NCI-H2029 treated with DMSO at 0.1 percent for 48 hours (cell line): ENCODE measurements at regions not wholly inside any gene's neighbourhood (a gene's known extent, or its start where the extent isn't known, plus 50 kb on each side); places are given as distances from the start of the nearest gene placed in this dataset.
"Not testable (repeated sequence)": the region's sequence is repeated elsewhere in the genome, so short reads cannot be mapped to it uniquely, and the experiment has no call there.

Experiments
- DNase-seq: peaks from one replicate; lab custom pipeline; 2025; lab: John Stamatoyannopoulos, UW

DNA sequence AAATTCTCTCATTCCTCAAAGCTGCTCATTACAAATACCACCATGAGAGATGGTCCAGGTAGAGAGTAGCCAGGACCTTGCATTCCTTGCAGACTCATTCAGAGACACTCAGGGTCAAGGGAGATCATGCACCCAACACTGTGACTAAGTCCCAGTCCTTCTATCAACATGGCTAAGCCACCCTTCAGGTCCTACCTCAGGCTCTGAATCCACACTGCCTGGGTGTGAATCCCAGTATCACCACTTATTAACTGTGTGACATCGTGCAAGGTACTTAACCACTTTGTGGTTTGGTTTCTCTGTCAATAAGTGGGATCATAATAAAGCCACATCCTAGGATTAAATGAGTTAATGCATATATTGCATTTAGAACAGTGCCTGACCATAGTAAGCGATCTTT is 124.1 kb upstream of the NEIL3 start:
- no peak for DNase-seq

- no peak for DNase-seq
These were observed 122.3 kb upstream of the NEIL3 start for GRCh38 chr4:177187371-177187770.

DNA sequence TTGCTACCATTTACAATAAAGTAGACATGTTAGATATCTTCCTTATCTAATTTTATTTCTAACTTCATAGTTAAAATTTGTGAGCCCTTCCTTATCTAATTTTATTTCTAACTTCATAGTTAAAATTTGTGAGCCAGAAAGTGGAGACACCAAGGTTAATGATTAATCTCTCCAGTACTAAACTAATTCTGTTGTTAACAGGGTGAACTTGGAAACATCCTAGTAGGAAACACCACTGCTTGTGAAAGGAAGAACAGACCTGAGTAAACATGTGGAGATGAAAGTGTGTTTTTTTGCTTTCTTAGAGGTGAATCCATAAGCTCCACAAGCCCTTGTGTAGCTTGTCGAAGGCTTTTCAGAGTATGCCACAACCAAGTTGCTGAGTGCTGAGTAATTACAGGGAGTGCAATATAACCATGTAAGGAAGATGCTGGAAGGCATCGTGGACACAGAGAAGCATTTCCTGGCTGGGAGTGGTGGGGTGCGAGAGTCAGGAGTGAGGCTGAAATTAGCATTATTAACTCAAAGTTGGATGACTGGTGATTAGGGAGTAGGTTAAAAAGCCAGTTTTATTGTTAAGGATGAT is 118.6 kb upstream of the NEIL3 start:
- no peak for DNase-seq

DNA sequence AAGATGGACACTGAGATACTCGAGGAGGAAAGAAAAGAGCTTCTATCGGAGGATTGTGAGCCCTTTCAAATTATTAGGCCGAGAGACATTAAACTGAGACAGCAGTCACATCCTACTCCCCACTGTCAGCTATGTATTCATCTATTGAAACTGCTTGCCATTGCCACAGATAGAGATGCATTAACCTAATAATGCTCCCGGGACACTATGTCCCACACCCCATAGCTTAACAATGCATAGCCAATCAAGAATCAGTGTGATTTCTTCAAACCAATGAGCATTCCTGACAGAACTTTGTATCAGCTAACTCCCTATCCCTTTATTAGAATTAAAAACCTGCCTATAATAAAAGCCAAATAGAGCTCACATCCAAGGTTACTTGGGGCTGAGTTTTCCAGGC is 118.1 kb upstream of the NEIL3 start:
- no peak for DNase-seq

- no peak for DNase-seq
These were observed 117.7 kb upstream of the NEIL3 start for GRCh38 chr4:177191991-177192390.

DNA sequence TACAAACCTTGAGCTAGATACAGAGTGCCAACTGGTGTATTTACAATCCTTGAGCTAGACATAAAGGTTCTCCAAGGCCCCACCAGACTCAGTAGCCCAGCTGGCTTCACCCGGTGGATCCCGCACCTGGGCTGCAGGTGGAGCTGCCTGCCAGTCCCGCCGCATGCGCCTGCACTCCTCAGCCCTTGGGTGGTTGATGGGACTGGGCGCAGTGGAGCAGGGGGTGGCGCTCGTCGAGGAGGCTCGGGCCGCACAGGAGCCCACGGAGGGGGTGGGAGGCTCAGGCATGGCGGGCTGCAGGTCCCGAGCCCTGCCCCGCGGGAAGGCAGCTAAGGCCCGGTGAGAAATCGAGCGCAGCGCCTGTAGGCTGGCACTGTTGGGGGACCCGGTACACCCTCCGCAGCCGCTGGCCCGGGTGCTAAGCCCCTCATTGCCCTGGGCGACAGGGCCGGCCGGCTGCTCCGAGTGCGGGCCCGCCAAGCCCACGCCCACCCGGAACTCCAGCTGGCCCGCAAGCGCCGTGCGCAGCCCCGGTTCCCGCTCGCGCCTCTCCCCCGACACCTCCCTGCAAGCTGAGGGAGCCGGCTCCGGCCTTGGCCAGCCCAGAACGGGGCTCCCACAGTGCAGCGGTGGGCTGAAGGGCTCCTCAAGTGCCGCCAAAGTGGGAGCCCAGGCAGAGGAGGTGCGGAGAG is 116.5 kb upstream of the NEIL3 start:
- DNase-seq: not testable (repeated sequence)

- no peak for DNase-seq
These were observed 114.8 kb upstream of the NEIL3 start for GRCh38 chr4:177194906-177195305.

DNA sequence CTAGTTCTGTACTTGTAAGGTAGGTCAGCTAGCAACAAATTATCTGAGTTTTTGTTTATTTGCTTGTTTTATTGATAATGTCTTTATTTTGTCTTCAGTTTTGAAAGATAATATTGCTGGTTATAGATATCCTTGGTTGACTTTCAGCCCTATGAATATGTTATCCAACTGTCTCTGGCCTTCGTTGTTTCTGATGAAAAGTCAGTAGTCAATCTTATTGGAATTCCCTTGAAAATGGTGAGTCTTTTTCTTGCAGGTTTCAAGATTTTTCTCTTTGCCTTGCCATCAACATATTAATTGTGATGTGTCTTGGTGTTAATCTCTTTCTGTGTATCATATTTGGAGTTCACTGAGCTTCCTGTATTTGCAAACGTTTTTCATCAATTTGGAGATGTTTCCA is 113.1 kb upstream of the NEIL3 start:
- no peak for DNase-seq

DNA sequence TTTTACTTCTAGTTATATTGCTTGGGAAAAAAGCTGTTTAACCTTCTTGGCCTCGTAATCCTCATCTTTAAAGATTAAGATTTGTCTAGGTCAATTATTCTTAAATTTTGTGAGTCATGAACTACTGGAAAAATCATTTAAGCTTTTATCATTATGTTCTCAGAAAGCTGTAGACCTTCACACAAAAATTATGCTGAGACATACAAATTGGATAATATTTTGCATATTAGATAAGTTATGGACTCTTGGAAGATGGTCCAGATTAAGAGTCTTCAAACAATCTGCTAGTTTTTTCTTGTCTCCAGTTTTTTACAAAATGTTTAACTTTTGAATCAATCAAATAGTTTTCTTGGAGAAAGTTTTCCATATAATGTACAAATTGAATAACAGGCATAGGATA is 108.1 kb upstream of the NEIL3 start:
- no peak for DNase-seq

DNA sequence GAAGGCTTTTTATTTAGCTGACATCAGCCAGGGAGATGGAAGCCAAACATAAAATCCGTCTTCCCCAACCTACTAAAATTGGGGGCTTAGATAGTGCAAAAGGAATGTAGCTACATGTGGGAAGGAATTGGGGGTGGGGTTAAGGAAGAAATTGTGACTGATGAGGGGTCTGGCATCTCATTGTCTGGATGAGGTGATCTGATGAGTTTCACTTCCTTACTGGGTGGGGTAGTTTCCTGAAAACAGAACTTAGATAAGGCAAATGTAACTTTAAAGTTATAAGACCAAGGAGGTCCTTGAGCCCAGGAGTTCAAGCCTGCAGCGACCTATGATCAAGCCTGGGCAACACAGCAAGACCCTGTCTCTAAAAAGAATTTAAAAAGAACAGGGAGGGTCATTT is 105.5 kb upstream of the NEIL3 start:
- DNase-seq: no peak

- DNase-seq: no peak
These were observed 94.7 kb upstream of the NEIL3 start for GRCh38 chr4:177214935-177215334.

DNA sequence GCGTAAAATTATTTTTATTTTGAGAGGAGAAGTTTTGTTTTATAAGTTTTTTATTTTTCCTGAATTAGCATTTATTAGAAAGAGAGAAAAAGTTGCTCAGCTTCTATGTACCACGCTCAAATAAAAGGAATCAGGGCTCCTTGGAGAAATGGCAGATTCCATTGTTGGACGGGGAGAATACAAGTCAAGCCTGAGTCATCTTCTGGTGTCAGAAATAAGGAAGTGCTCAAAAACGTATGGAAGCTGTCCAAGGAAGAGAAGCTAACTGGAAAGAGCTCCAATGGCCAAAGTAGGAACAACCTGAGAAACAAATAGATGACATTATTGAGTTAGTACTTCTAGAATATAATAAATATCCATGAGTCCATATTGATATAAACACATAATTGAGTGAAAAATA is 89.3 kb upstream of the NEIL3 start:
- DNase-seq: no peak

GRCh38 chr4:177222781-177223180 is 86.9 kb upstream of the NEIL3 start:
- no peak for DNase-seq

GRCh38 chr4:177225605-177226004 is 84.1 kb upstream of the NEIL3 start:
- DNase-seq: no peak

GRCh38 chr4:177227636-177228035 is 82.0 kb upstream of the NEIL3 start:
- DNase-seq: no peak

- DNase-seq: no peak
These were observed 81.1 kb upstream of the NEIL3 start for GRCh38 chr4:177228599-177228998.

- DNase-seq: no peak
These were observed 80.3 kb upstream of the NEIL3 start for GRCh38 chr4:177229331-177229730.

GRCh38 chr4:177232473-177232872 is 77.2 kb upstream of the NEIL3 start:
- DNase-seq: no peak

- DNase-seq: no peak
These were observed 74.6 kb upstream of the NEIL3 start for GRCh38 chr4:177235026-177235425.

GRCh38 chr4:177236886-177237285 is 72.8 kb upstream of the NEIL3 start:
- DNase-seq: no peak

DNA sequence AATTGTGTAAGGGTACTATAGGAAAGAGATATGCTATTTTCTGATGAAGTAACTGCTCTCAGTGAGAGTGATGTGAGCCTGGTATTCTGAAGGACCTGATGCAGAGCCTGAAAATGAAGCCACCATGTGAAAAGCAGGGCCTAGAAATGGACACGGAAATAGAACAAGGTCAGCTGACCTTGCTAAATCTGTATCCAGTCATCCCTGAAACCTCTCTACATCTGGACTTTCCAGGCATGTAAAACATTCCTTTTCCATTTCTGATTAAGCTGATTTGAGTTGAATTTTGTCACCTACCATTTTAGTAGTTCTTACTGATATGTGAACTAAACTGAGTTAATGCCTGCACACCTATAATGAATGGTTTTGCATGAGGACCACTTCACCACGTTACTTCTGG is 72.4 kb upstream of the NEIL3 start:
- DNase-seq: no peak

- DNase-seq: no peak
These were observed 70.2 kb upstream of the NEIL3 start for GRCh38 chr4:177239477-177239876.

- DNase-seq: no peak
These were observed 69.8 kb upstream of the NEIL3 start for GRCh38 chr4:177239878-177240277.

DNA sequence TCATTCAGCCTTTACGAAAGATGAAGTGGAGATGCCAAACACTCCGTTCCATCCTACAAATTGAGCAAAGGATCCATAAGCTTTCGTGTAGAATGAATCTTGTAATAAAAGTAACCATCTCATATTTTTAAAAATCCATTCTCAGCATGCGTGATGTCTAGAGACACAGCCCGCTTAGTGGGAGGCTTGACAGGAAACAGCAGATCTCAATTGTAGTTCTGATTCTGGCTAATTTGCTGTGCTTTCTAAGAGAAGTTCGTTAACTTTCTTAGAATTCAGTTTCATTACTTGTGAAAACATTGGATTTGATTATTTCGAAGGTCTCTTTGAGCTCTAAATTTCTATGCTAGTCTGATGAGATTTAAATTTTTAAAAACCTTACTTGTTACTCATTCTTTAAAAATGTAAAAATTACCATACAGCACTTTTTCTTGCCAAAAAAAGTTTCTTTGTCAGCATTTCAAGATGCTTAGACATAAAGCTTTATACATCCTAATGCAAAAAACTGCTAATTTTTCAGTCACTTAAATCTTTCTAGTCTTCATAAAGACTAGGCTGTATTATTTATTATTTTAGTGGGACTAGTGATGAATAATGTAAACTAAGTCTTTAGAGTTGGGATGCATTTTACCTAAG is 66.9 kb upstream of the NEIL3 start:
- DNase-seq: no peak
